Thymus (tissue), 11 donors: ENCODE measurements at regions not wholly inside any gene's neighbourhood (a gene's known extent, or its start where the extent isn't known, plus 50 kb on each side); places are given as distances from the start of the nearest gene placed in this dataset.
A peak's percentile ranks its signal among the peaks of the same experiment; 100 is the strongest.

Experiments used
- DNase-seq, 9 donors: peaks; one replicate each; pipeline ENCODE4 v3.0.0-alpha.2; 2013; ENCODE audit warnings: low spot score in 9 of 9, low read depth in 6 of 9, missing footprints in 1 of 9
- H3K27ac ChIP-seq, 2 donors: one replicate each; pipeline ENCODE4 v1.5.1; 2013; ENCODE audit warnings: control low read depth in 1 of 2, low read depth in 1 of 2, low read length in 1 of 2, mild to moderate bottlenecking in 1 of 2, moderate library complexity in 1 of 2
- H3K27me3 ChIP-seq, 2 donors: one replicate each; pipeline ENCODE4 v1.5.1; 2013; ENCODE audit warnings: low read length in 1 of 2; ENCODE audit not compliant: control insufficient read depth in 2 of 2, insufficient read depth in 1 of 2
- H3K36me3 ChIP-seq, 2 donors: one replicate each; pipeline ENCODE4 v1.5.1; 2013; ENCODE audit warnings: low read length in 1 of 2, mild to moderate bottlenecking in 1 of 2, moderate library complexity in 1 of 2; ENCODE audit not compliant: control insufficient read depth in 2 of 2, insufficient read depth in 2 of 2
- H3K4me1 ChIP-seq, 2 donors: one replicate each; pipeline ENCODE4 v1.5.1; 2013; ENCODE audit warnings: low read length in 2 of 2; ENCODE audit not compliant: control insufficient read depth in 2 of 2, insufficient read depth in 2 of 2
- H3K4me3 ChIP-seq, 2 donors: one replicate each; pipeline ENCODE4 v1.5.1; 2013; ENCODE audit warnings: low read length in 2 of 2, control low read depth in 1 of 2, mild to moderate bottlenecking in 1 of 2
- H3K9me3 ChIP-seq, 2 donors: one replicate each; pipeline ENCODE4 v1.5.1; 2013; ENCODE audit warnings: low read length in 1 of 2, mild to moderate bottlenecking in 1 of 2; ENCODE audit not compliant: control insufficient read depth in 2 of 2, insufficient read depth in 1 of 2
- WGBS: extraction: QIAGEN DNeasy Blood & Tissue Kit; methylation state at CpG from one replicate; pipeline ENCODE4 v1.1.7; 2013; 5-methylcytosine and 5-hydroxymethylcytosine counted together
- donor health status: healthy.

DNA sequence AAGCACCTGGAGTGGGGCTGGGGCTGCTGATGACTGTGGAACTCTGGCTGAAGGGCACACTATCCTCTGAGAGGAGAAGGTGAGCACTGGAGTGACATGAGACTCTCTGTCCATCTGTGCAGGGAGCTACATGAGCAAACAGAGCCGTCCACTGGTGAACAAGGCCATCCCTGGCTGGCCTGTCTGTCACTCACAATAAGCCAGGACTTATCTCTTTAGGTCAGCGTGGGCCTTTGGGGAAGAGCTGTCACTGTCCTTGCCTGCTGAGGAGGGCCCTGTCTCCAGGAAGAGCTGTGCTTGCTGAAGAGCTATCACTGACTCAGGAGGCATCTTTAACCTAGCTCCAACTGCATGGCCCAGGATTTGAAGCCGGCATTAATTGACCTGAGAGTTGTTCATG, 82.1 kb downstream of the FOXD2 start:
- no peaks in the 10 kb centered on the region for H3K9me3 ChIP-seq
- no peak for DNase-seq
- no peaks in the 10 kb centered on the region for H3K4me1 ChIP-seq
- 92% methylated on average over 3 of the region's 3 CpGs for WGBS
- peaks cover 0 to 3% of the 10 kb centered on the region in 2 donors for H3K27me3 ChIP-seq
- no peak overlapping the region for H3K27ac ChIP-seq
- no peaks in the 10 kb centered on the region for H3K36me3 ChIP-seq
- no peak overlapping the region for H3K4me3 ChIP-seq

GRCh38 chr1:47521034-47521881, 83.4 kb downstream of the FOXD2 start:
- no peaks in the 10 kb centered on the region for H3K4me1 ChIP-seq
- no peak overlapping the region for H3K4me3 ChIP-seq
- 54% methylated on average over 11 of the region's 11 CpGs for WGBS
- H3K36me3 ChIP-seq, result no peaks in the 10 kb centered on the region
- H3K27ac ChIP-seq, result no peak overlapping the region
- no peaks in the 10 kb centered on the region for H3K9me3 ChIP-seq
- DNase-seq, result no peak
- no peaks in the 10 kb centered on the region for H3K27me3 ChIP-seq

DNA sequence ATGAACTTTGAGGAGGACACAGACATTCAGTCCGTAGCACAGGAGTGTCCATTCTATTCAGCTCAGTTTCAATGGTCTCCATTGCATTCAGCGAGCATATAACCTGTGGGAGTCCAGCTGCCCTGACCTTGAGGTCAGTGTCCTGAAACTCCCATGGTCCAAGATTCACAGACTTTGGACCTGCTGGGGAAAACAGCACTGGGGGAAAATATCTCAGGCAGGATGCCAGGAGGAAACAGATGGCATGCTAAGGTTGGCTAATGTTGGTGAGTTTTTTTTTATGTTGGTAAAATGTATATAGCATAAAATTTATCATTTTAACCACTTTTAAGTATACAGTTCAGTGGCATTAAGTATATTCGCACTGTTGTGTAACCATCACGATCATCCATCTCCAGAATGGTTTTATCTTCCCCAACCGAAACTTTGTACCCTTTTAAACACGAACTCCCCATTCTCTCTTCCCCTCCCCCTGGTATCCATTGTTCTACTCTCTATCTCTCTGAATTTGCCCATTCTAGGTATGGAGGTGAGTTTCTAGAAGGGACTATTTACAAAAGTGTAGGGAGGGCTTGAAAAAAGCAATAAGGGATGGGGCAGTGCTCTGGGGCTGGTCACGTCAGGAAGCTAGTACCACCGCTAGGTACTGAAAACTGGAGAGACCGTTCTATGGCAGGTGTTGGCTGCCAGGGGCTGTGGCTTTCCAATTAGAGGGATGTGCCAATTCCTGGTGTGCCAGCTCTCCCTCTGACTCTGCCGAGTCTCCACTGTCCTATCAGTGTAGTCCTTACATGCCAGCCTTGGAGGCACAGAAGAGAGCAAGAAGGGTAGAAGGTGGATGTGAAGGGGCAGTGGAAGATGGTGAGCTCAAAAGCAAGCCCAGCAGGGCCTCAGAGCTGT, 85.3 kb downstream of the FOXD2 start:
- Histone ChIP-seq H3K9me3 (no peaks in the 10 kb centered on the region), H3K36me3 (no peaks in the 10 kb centered on the region), H3K27ac (no peak overlapping the region), H3K4me3 (no peak overlapping the region), H3K4me1 (no peaks in the 10 kb centered on the region), H3K27me3 (no peaks in the 10 kb centered on the region)
- WGBS, result 53% methylated on average over 10 of the region's 10 CpGs
- DNase-seq, result no peak

DNA sequence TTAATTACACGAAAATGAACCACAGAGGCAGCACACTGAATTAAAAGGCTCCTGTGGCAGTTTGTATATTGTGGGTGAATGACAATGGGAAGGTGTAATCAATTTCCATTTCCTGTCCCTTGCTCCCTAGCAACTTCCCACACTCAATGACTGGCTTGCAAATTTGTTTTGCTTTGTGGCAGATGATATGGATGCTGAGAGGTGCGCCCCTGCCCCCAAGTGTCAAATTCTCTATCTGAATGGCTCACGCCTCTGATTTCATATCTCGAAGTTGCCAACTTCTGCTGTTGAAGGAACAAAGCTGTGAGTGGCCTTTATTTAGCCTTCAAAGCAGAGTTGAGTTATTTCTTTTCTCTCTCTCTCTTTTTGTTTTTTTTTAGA, 86.0 kb downstream of the FOXD2 start:
- Histone ChIP-seq H3K9me3 (no peaks in the 10 kb centered on the region), H3K4me1 (no peaks in the 10 kb centered on the region), H3K4me3 (no peak overlapping the region), H3K36me3 (no peaks in the 10 kb centered on the region), H3K27ac (no peak overlapping the region), H3K27me3 (no peaks in the 10 kb centered on the region)
- DNase-seq, result no peak
- 46% methylated on average over 4 of the region's 4 CpGs for WGBS

- Histone ChIP-seq H3K27me3 (no peaks in the 10 kb centered on the region), H3K4me1 (no peaks in the 10 kb centered on the region), H3K36me3 (no peaks in the 10 kb centered on the region), H3K27ac (no peak overlapping the region), H3K4me3 (no peak overlapping the region), H3K9me3 (no peaks in the 10 kb centered on the region)
- WGBS, result 87% methylated on average over 7 of the region's 7 CpGs
- DNase-seq, result no peak
Observed at GRCh38 chr1:47524272-47524671, 86.4 kb downstream of the FOXD2 start.

DNA sequence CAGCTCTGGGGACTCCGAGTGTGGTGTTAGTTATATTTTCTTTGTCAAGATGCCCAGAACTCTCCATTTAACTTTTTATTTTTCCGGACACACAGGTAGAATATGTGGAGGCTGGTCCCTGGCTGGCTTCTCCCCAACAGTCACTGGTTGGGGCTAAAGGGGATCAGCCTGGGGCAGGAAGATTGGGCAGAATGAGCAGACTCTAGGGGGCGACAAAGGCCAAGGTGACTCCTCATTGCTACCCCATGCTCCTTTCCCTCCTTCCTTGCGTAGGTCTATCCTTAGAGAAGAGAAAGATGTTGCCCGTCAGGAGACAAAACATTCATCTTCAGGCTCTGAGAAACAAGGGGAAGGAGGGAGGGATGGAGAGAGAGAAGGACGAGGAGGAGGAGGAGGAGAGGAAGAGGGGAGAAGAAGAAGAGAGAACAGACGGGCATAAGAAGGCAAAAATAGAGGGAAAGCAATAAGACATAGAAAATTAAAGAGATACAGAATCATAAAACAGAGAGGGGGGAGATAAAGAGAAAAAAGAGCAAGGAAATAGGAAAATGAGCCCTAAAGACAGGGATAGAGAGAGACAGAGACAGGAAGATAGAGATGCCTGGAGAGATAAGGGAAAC, 89.9 kb downstream of the FOXD2 start:
- peaks cover 6 to 13% of the 10 kb centered on the region in 2 donors for H3K27me3 ChIP-seq
- 65% methylated on average over 7 of the region's 7 CpGs for WGBS

DNA sequence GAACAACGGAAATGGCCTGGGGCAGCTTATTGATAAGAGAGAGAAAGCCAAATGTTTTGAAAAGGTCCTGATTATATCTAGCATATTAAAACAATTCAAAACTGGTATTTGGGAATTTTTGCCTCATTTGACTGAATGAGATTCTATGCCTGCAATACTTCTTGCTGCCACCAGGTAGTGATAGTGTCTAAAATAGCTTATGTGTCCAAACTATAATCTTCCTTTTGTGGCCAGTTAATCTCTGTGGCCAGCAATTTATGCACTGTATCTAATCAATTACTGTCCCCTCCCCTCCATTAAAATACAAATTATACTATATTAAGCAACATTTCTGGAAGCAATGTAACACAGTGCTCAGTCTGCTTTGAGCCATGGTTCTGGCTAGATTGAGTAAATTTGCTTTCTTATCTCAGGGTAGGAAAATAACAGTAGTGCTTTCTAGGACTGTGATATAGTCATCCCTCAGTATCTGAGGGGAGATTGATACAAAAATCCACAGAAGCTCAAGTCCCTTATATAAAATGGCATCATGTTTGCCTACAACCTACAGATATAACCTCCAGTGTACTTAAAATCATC, 91.8 kb downstream of the FOXD2 start:
- WGBS, result 90% methylated on average over 1 of the region's 1 CpG
- H3K27me3 ChIP-seq, result peaks cover 15 to 31% of the 10 kb centered on the region in 2 donors

More for the DNA sequence above, 89.9 kb downstream of the FOXD2 start:
- H3K9me3 ChIP-seq, result no peaks in the 10 kb centered on the region
- H3K36me3 ChIP-seq, result no peaks in the 10 kb centered on the region
- H3K4me1 ChIP-seq, result no peaks in the 10 kb centered on the region
- H3K27ac ChIP-seq, result no peak overlapping the region
- DNase-seq, result peak in 4 of 9 donors; percentile 6 to 51 (median 22)
- no peak overlapping the region for H3K4me3 ChIP-seq

DNA sequence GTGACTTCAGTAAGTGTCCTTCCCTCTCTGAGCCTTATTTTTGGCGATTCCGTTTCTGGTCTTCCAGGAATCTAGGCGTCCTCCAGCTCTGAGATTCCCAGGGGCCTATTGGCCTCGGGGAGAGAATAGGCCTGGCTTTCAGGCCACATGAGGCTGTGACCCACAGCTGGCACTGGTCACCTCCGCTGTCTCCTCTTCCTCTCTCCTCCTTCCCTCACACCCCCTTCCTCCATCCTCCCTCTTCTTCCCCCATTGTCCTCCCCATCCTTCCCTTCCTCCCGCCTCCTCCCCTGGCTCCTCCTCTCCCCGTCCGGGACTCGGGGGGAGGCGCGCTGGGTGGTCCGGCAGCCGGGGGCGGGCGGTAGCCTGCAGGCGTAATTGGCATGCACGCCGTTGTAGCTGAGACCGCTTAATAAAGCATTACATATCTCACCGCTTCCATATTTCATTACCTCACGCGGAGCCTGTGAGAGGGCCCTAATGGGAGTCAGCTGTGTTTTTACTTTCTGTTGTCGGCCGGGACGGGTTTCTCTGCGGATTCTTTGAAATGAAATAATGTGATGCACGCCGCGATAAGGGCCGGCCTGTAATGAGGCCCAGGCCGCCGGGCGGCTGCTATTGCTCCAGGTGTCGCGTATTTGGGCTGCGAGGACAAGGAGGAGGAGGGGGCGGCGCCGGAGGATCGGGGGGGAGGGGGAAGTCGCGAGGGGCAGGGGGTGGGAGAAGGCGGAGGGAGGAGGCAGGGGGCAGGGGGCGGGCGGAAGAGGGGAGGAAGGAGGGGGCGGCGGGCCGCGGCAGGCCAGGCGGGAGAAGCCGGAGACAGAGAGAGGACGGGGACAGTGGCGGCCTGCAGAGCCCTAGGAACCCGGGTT, 95.3 kb downstream of the FOXD2 start:
- Histone ChIP-seq H3K27me3 (peaks cover 15 to 32% of the 10 kb centered on the region in 2 donors), H3K4me1 (peaks cover 0 to 8% of the 10 kb centered on the region in 2 donors), H3K36me3 (no peaks in the 10 kb centered on the region), H3K9me3 (peaks cover 0 to 5% of the 10 kb centered on the region in 2 donors), H3K4me3 (peak overlapping the region; percentile 7 to 29), H3K27ac (no peak overlapping the region)
- peak in 4 of 9 donors; percentile 7 to 35 (median 18) for DNase-seq
- WGBS, result 12% methylated on average over 53 of the region's 54 CpGs

More for the DNA sequence above, 91.8 kb downstream of the FOXD2 start:
- Histone ChIP-seq H3K9me3 (peaks cover 0 to 5% of the 10 kb centered on the region in 2 donors), H3K4me3 (no peak overlapping the region), H3K27ac (no peak overlapping the region), H3K4me1 (peaks cover 0 to 8% of the 10 kb centered on the region in 2 donors), H3K36me3 (no peaks in the 10 kb centered on the region)
- DNase-seq, result no peak
